Memory B cell (primary cell): ENCODE measurements at regions not wholly inside any gene's neighbourhood (a gene's known extent, or its start where the extent isn't known, plus 50 kb on each side); places are given as distances from the start of the nearest gene placed in this dataset.
"Not testable (repeated sequence)": the region's sequence is repeated elsewhere in the genome, so short reads cannot be mapped to it uniquely, and the experiment has no call there.

ENCODE experiments used
- ATAC-seq: fragments of 150-1000 bp; cut with Tn5 transposase; 2 replicates; pipeline ENCODE4 v1.10.0; 2021; ENCODE audit warnings: low read depth, mild to moderate bottlenecking, moderate library complexity
- DNase-seq, 2 donors: peaks; one replicate each; pipeline ENCODE4 v3.0.0; 2022; ENCODE audit warnings: low spot score in 2 of 2
- H3K27ac Mint-ChIP-seq: one replicate; pipeline ENCODE4 v1.8.0; 2022; ENCODE audit warnings: mild to moderate bottlenecking, moderate library complexity, mixed read lengths
- H3K27me3 Mint-ChIP-seq: one replicate; pipeline ENCODE4 v1.8.0; 2022; ENCODE audit warnings: mixed read lengths
- H3K36me3 Mint-ChIP-seq: one replicate; pipeline ENCODE4 v1.8.0; 2022; ENCODE audit warnings: mild to moderate bottlenecking, mixed read lengths
- H3K4me1 Mint-ChIP-seq: one replicate; pipeline ENCODE4 v1.8.0; 2022; ENCODE audit warnings: mixed read lengths
- H3K4me3 Mint-ChIP-seq: one replicate; pipeline ENCODE4 v1.8.0; 2022; ENCODE audit warnings: mild to moderate bottlenecking, moderate library complexity, mixed read lengths
- H3K9me3 Mint-ChIP-seq: one replicate; pipeline ENCODE4 v1.8.0; 2022; ENCODE audit warnings: mixed read lengths

DNA sequence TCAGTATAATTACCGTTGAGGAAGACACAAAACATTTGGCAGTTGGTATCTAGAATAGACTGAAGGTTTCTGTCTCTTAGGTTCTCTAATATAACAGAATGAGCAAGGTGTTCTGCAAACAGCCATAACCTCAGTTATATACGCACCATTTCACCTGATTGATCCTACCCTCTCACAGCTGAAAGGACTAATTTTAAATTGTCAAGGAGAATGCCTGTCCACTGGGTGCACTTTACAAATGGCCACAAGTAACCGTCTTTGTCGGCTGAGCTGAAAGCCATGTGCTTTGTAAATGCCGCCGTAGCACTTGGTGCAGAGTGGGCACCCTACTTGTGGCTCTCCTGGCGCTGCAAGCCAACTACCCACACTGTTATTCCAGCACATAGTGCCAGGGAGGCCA lies 466.3 kb downstream of the AACS start:
- Mint-ChIP-seq H3K4me3 (no peak overlapping the region), H3K9me3 (peaks cover 4% of the 10 kb centered on the region), H3K4me1 (no peaks in the 10 kb centered on the region), H3K27me3 (peaks cover 7% of the 10 kb centered on the region), H3K36me3 (no peaks in the 10 kb centered on the region), H3K27ac (no peak overlapping the region)
- DNase-seq = no peak
- no peak for ATAC-seq

GRCh38 chr12:125533434-125534029 lies 468.3 kb downstream of the AACS start:
- H3K27ac Mint-ChIP-seq = no peak overlapping the region
- no peaks in the 10 kb centered on the region for H3K36me3 Mint-ChIP-seq
- no peak overlapping the region for H3K4me3 Mint-ChIP-seq
- no peaks in the 10 kb centered on the region for H3K9me3 Mint-ChIP-seq
- ATAC-seq (no peak), DNase-seq (no peak)
- H3K27me3 Mint-ChIP-seq = peaks cover 7% of the 10 kb centered on the region
- H3K4me1 Mint-ChIP-seq = no peaks in the 10 kb centered on the region

DNA sequence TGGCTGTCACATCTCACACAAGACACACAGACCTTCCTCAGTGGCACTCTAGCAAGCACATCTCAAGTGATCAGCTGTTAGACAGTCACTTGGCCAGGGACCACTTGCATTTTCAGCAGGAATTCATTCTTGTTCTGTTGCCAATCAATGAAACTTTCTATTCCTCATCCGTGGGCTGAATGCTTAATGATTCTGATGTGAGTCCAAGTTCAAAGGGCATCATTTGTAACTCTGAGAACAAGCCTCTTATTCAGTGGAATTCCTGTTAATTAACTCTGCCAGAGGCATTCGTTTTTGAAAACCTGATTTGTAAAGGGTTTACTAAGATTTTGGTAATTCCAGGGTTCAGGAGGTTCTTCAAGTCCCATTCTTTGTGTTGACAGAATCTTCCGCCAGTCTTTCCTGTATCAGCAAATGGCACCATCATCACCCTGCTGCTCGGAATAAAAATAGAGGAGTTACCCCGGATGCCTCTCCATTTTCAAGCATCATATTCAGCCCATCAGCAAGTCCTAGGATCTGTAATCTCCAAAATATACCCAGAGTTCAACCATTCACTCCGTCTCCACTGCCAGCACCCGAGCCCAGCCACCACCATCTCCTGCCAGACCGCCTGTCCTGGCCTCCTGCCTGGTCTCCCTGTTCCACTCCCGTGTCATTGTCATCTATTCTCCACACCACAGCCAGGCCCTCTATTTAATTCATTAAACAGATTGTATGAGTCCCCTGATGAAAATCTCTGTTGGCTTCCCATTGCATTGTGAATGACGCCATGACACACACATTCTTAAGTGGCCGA lies 473.4 kb downstream of the AACS start:
- Mint-ChIP-seq H3K4me3 (no peak overlapping the region), H3K4me1 (no peaks in the 10 kb centered on the region), H3K9me3 (peaks cover 2% of the 10 kb centered on the region), H3K27ac (no peak overlapping the region), H3K36me3 (no peaks in the 10 kb centered on the region), H3K27me3 (peaks cover 3% of the 10 kb centered on the region)
- DNase-seq = no peak
- no peak for ATAC-seq

DNA sequence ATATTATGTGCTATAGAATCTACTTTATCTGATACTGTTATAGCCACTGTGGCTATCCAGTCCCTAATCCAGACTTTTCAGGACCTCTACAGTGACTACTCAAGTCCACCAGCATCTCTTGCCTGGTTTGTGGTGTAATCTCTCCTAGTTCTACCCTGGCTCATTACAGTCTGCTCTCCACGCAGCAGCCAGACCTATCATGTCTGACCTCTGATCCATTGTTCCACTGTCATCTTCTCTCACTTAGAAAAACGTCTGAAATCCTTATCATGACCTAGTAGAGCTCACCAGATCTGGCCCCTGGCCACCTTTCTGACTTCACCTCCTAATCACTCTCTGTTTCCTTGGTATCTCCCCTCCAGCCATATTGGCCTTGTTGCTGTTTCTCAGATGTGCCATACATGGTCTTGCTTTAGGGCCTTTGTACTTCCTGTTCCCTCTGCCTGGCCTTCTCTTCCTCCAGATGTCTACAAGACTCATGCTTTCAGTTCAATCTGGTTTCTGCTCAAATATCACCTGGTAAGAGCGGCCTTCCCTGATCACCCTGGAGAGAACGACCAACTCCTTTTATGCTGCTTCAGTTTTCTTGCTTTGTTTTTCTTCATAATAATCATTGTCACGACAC lies 475.5 kb downstream of the AACS start:
- H3K4me1 Mint-ChIP-seq = no peaks in the 10 kb centered on the region
- H3K4me3 Mint-ChIP-seq = no peak overlapping the region
- no peak overlapping the region for H3K27ac Mint-ChIP-seq
- H3K27me3 Mint-ChIP-seq = peaks cover 3% of the 10 kb centered on the region
- H3K9me3 Mint-ChIP-seq = peaks cover 4% of the 10 kb centered on the region
- no peak for ATAC-seq
- no peaks in the 10 kb centered on the region for H3K36me3 Mint-ChIP-seq
- no peak for DNase-seq

GRCh38 chr12:125544960-125545359 lies 479.7 kb downstream of the AACS start:
- Mint-ChIP-seq H3K27ac (no peak overlapping the region), H3K4me1 (no peaks in the 10 kb centered on the region), H3K9me3 (peaks cover 4% of the 10 kb centered on the region)

DNA sequence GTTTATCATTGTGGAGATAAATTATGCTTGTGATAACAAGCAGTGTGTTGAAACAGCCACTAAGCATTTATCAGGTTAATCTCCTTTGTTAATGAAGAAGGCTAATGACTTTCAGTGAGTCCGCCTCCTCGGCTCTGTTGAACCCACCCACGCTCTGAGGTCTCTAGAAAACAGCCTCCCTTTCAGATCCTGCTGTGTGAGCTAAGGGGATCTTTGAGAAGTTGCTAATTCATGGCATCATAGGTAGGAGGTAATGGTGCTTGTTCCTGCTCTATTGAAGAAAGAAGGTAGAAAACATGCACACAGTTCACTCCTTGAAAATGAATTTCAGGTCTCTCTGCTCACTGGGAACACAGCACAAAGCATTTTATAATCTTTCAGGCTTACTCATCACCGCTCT lies 483.9 kb downstream of the AACS start:
- peaks cover 2% of the 10 kb centered on the region for H3K27me3 Mint-ChIP-seq
- no peak for DNase-seq
- ATAC-seq = no peak
- no peaks in the 10 kb centered on the region for H3K36me3 Mint-ChIP-seq
- no peak overlapping the region for H3K27ac Mint-ChIP-seq
- no peaks in the 10 kb centered on the region for H3K4me1 Mint-ChIP-seq
- no peak overlapping the region for H3K4me3 Mint-ChIP-seq
- peaks cover 4% of the 10 kb centered on the region for H3K9me3 Mint-ChIP-seq

More at GRCh38 chr12:125544960-125545359, 479.7 kb downstream of the AACS start:
- peaks cover 2% of the 10 kb centered on the region for H3K27me3 Mint-ChIP-seq
- no peaks in the 10 kb centered on the region for H3K36me3 Mint-ChIP-seq
- no peak overlapping the region for H3K4me3 Mint-ChIP-seq
- DNase-seq (no peak), ATAC-seq (no peak)

GRCh38 chr12:125549836-125550235 lies 484.6 kb downstream of the AACS start:
- no peak overlapping the region for H3K27ac Mint-ChIP-seq
- no peaks in the 10 kb centered on the region for H3K36me3 Mint-ChIP-seq
- peaks cover 2% of the 10 kb centered on the region for H3K27me3 Mint-ChIP-seq
- ATAC-seq (no peak), DNase-seq (no peak)
- H3K4me1 Mint-ChIP-seq = no peaks in the 10 kb centered on the region
- H3K9me3 Mint-ChIP-seq = peaks cover 3% of the 10 kb centered on the region
- H3K4me3 Mint-ChIP-seq = no peak overlapping the region

GRCh38 chr12:125552295-125552694 lies 487.1 kb downstream of the AACS start:
- Mint-ChIP-seq H3K4me1 (no peaks in the 10 kb centered on the region), H3K27ac (no peak overlapping the region)
- no peak for DNase-seq

DNA sequence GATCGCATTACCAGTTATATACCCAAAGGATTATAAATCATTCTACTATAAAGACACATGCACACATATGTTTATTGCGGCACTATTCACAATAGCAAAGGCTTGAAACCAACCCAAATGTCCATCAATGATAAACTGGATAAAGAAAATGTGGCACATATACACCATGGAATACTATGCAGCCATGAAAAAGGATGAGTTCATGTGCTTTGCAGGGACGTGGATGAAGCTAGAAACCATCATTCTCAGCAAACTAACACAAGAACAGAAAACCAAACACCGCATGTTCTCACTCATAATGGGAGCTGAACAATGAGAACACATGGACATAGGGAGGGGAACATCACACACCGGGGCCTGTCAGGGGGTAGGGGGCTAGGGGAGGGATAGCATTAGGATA lies 495.8 kb downstream of the AACS start:
- H3K27me3 Mint-ChIP-seq, H3K4me3 Mint-ChIP-seq: not testable (repeated sequence)

More at GRCh38 chr12:125552295-125552694, 487.1 kb downstream of the AACS start:
- Mint-ChIP-seq H3K27me3 (peaks cover 2% of the 10 kb centered on the region), H3K9me3 (peaks cover 1% of the 10 kb centered on the region), H3K36me3 (no peaks in the 10 kb centered on the region), H3K4me3 (no peak overlapping the region)
- no peak for ATAC-seq

GRCh38 chr12:125564753-125565152 lies 499.5 kb downstream of the AACS start:
- Mint-ChIP-seq H3K27ac (no peak overlapping the region), H3K4me1 (no peaks in the 10 kb centered on the region), H3K4me3 (no peak overlapping the region), H3K9me3 (peaks cover 7% of the 10 kb centered on the region), H3K27me3 (peaks cover 1% of the 10 kb centered on the region), H3K36me3 (no peaks in the 10 kb centered on the region)
- no peak for ATAC-seq
- DNase-seq = no peak

More for the DNA sequence above, 495.8 kb downstream of the AACS start:
- ATAC-seq, H3K9me3 Mint-ChIP-seq, H3K27ac Mint-ChIP-seq, DNase-seq, H3K36me3 Mint-ChIP-seq, H3K4me1 Mint-ChIP-seq: not testable (repeated sequence)

- no peak for DNase-seq
- peaks cover 7% of the 10 kb centered on the region for H3K9me3 Mint-ChIP-seq
- no peaks in the 10 kb centered on the region for H3K36me3 Mint-ChIP-seq
- H3K27me3 Mint-ChIP-seq = peaks cover 1% of the 10 kb centered on the region
- no peak for ATAC-seq
- no peak overlapping the region for H3K27ac Mint-ChIP-seq
- no peaks in the 10 kb centered on the region for H3K4me1 Mint-ChIP-seq
- H3K4me3 Mint-ChIP-seq = no peak overlapping the region
Measured at GRCh38 chr12:125567581-125567980, 502.3 kb downstream of the AACS start.

- H3K36me3 Mint-ChIP-seq = no peaks in the 10 kb centered on the region
- H3K27ac Mint-ChIP-seq = no peak overlapping the region
- H3K9me3 Mint-ChIP-seq = peaks cover 7% of the 10 kb centered on the region
- H3K4me1 Mint-ChIP-seq = no peaks in the 10 kb centered on the region
- ATAC-seq = no peak
- peaks cover 1% of the 10 kb centered on the region for H3K27me3 Mint-ChIP-seq
- DNase-seq = no peak
- no peak overlapping the region for H3K4me3 Mint-ChIP-seq
Measured at GRCh38 chr12:125568306-125568705, 503.1 kb downstream of the AACS start.

DNA sequence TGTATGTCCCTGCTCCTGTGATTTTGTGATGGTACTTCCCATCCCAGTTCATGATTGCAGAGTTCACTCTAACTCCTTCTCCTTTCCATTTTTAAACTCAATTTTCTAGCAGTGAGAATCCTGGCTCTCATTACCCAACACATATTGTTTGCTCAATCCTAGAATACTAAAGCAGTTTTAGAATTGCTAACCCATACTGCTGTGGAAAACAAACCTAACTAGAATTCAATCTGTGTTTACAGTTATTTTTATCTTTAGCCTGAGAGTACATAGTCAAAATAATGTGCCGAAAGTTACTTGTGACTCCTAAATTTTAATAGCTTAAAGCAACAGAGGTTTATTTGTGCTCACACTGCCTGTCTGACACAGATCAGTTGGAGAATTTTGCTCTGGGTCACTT lies 508.0 kb downstream of the AACS start:
- no peaks in the 10 kb centered on the region for H3K27me3 Mint-ChIP-seq
- no peaks in the 10 kb centered on the region for H3K36me3 Mint-ChIP-seq
- no peak overlapping the region for H3K27ac Mint-ChIP-seq
- no peak for DNase-seq
- ATAC-seq = no peak
- H3K4me3 Mint-ChIP-seq = no peak overlapping the region
- H3K9me3 Mint-ChIP-seq = peaks cover 8% of the 10 kb centered on the region
- H3K4me1 Mint-ChIP-seq = no peaks in the 10 kb centered on the region

DNA sequence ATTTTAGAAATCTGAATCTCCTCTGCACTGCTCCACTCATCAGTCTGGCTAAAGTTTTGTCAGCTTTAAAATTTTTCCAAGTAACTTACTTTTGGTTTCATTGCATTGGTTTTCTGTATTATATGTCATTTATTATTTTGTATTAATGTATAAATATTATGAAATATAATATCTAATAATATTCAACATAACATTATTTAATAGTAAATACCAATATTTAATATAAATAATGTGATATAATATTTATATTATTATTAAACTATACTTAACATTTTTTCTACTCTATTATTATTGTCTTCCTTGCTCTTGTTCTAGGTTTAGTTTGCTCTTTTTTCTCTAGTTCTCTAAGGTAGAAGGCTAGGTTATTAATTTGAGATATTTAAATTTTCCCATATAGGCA lies 512.1 kb downstream of the AACS start:
- Mint-ChIP-seq H3K27ac (no peak overlapping the region), H3K27me3 (no peaks in the 10 kb centered on the region), H3K9me3 (peaks cover 14% of the 10 kb centered on the region), H3K4me3 (no peak overlapping the region), H3K4me1 (no peaks in the 10 kb centered on the region), H3K36me3 (peaks cover 3% of the 10 kb centered on the region)
- no peak for DNase-seq
- ATAC-seq = no peak
